Kidney (tissue), 13 donors: ENCODE measurements at regions not wholly inside any gene's neighbourhood (a gene's known extent, or its start where the extent isn't known, plus 50 kb on each side); places are given as distances from the start of the nearest gene placed in this dataset.
A peak's percentile ranks its signal among the peaks of the same experiment; 100 is the strongest.

Experiments used
- DNase-seq, 5 donors: peaks; one replicate each; pipeline ENCODE4 v3.0.0-alpha.2; 2013 to 2020
- FAIRE-seq: peaks from 2 replicates; lab custom pipeline; 2012; peaks lifted over from hg19 to GRCh38; lab: Jason Lieb, UNC
- H3K27ac ChIP-seq, 2 donors: one replicate each; pipeline ENCODE4 v1.7.0; 2013; ENCODE audit warnings: low read depth in 2 of 2, low read length in 2 of 2, inconsistent platforms in 1 of 2
- H3K27me3 ChIP-seq: one replicate; pipeline ENCODE4 v1.7.1; 2013; ENCODE audit warnings: low read length, inconsistent platforms; ENCODE audit not compliant: control insufficient read depth, insufficient read depth
- H3K36me3 ChIP-seq, 3 donors: one replicate each; pipeline versions ENCODE4 v1.7.0 to v1.7.1; 2013; ENCODE audit warnings: low read length in 3 of 3, control low read depth in 1 of 3, inconsistent platforms in 1 of 3; ENCODE audit not compliant: insufficient read depth in 3 of 3, control insufficient read depth in 2 of 3
- H3K4me1 ChIP-seq, 3 donors: one replicate each; pipeline versions ENCODE4 v1.7.0 to v1.7.1; 2013; ENCODE audit warnings: low read length in 3 of 3, inconsistent platforms in 1 of 3, low read depth in 1 of 3; ENCODE audit not compliant: control insufficient read depth in 2 of 3, insufficient read depth in 2 of 3
- H3K4me3 ChIP-seq, 3 donors: one replicate each; pipeline versions ENCODE4 v1.7.0 to v1.8.1; 2013; ENCODE audit warnings: low read length in 3 of 3, control low read depth in 1 of 3, inconsistent platforms in 1 of 3
- H3K9ac ChIP-seq, 3 donors: one replicate each; pipeline versions ENCODE4 v1.7.0 to v1.7.1; 2013; ENCODE audit warnings: low read length in 3 of 3, control low read depth in 1 of 3, inconsistent platforms in 1 of 3
- H3K9me3 ChIP-seq, 3 donors: one replicate each; pipeline versions ENCODE4 v1.7.0 to v1.7.1; 2013; ENCODE audit warnings: low read length in 3 of 3, control low read depth in 1 of 3, inconsistent platforms in 1 of 3; ENCODE audit not compliant: control insufficient read depth in 2 of 3, insufficient read depth in 1 of 3
- CTCF ChIP-seq: IDR thresholded peaks from 3 replicates; pipeline ENCODE4 v1.5.1; 2012; ENCODE audit warnings: mild to moderate bottlenecking, moderate library complexity, borderline replicate concordance; ENCODE audit not compliant: insufficient read depth; ENCODE audit errors: extremely low read depth
- intact Hi-C: fragments of 100-400 bp; cut with DNase I; formaldehyde crosslinking; loops from one replicate; pipeline ENCODE4 v1.11.1; 2022
- donor health status: control.
- donor health status: control.
- donor health status: control.
- donor health status: control.
- donor health status: control.
- donor health status: DM: yes; HTN: yes; CAD: no.
- donor health status: Normal renal cell carcinoma (clear cell type).

- no peak for TF ChIP-seq CTCF
- no peak overlapping the region for H3K27ac ChIP-seq
- H3K9ac ChIP-seq: no peak overlapping the region
- H3K27me3 ChIP-seq: no peaks in the 10 kb centered on the region
- intact Hi-C loops: no loop called here
- no peaks in the 10 kb centered on the region for H3K9me3 ChIP-seq
- H3K4me1 ChIP-seq: peaks cover 0 to 3% (median 0%) of the 10 kb centered on the region in 3 donors
- no peaks in the 10 kb centered on the region for H3K36me3 ChIP-seq
- DNase-seq: no peak
- H3K4me3 ChIP-seq: no peak overlapping the region
- FAIRE-seq: no peak
Observed at GRCh38 chr11:109968299-109968698, 124.9 kb upstream of the ZC3H12C start.

- H3K4me3 ChIP-seq: no peak overlapping the region
- no peak overlapping the region for H3K9ac ChIP-seq
- H3K9me3 ChIP-seq: no peaks in the 10 kb centered on the region
- H3K27ac ChIP-seq: no peak overlapping the region
- H3K27me3 ChIP-seq: no peaks in the 10 kb centered on the region
- H3K36me3 ChIP-seq: no peaks in the 10 kb centered on the region
- no peak for TF ChIP-seq CTCF
- DNase-seq (no peak), FAIRE-seq (no peak)
- H3K4me1 ChIP-seq: peaks cover 0 to 3% (median 0%) of the 10 kb centered on the region in 3 donors
- intact Hi-C loops: no loop called here
Observed at GRCh38 chr11:109968781-109969180, 124.4 kb upstream of the ZC3H12C start.

- intact Hi-C loops: no loop called here
- H3K27ac ChIP-seq: no peak overlapping the region
- H3K36me3 ChIP-seq: no peaks in the 10 kb centered on the region
- peaks cover 0 to 3% (median 0%) of the 10 kb centered on the region in 3 donors for H3K4me1 ChIP-seq
- DNase-seq (peak in 1 of 5 donors; percentile 1), FAIRE-seq (no peak)
- no peak for TF ChIP-seq CTCF
- no peak overlapping the region for H3K4me3 ChIP-seq
- H3K9ac ChIP-seq: no peak overlapping the region
- H3K27me3 ChIP-seq: no peaks in the 10 kb centered on the region
- H3K9me3 ChIP-seq: no peaks in the 10 kb centered on the region
Observed at GRCh38 chr11:109970516-109971183, 122.5 kb upstream of the ZC3H12C start.

GRCh38 chr11:109971184-109971523 lies 122.0 kb upstream of the ZC3H12C start:
- H3K4me1 ChIP-seq: peaks cover 0 to 3% (median 0%) of the 10 kb centered on the region in 3 donors
- no peak overlapping the region for H3K27ac ChIP-seq
- H3K27me3 ChIP-seq: no peaks in the 10 kb centered on the region
- H3K9me3 ChIP-seq: no peaks in the 10 kb centered on the region
- DNase-seq (peak in 3 of 5 donors; percentile 14 to 71 (median 24)), FAIRE-seq (no peak)
- no peak for TF ChIP-seq CTCF
- intact Hi-C loops: no loop called here
- H3K36me3 ChIP-seq: no peaks in the 10 kb centered on the region
- no peak overlapping the region for H3K4me3 ChIP-seq
- H3K9ac ChIP-seq: no peak overlapping the region
